IMR-90 (cell line): ENCODE measurements at regions not wholly inside any gene's neighbourhood (a gene's known extent, or its start where the extent isn't known, plus 50 kb on each side); places are given as distances from the start of the nearest gene placed in this dataset.

Experiments used
- ATAC-seq: fragments of 200-7000 bp; cut with Tn5 transposase; 2 replicates; pipeline ENCODE4 v1.9.1; 2020; ENCODE audit warnings: low read depth, mild to moderate bottlenecking, moderate library complexity
- BruUV-seq: library from RNA; stranded (reverse); fragments of 400-500 nt; replicated peaks from 2 replicates; lab custom pipeline; 2021; lab: Mats Ljungman, UMichigan
- CTCF ChIA-PET: fragments of 300-600 bp; formaldehyde crosslinking; extraction: SDS; loops from one replicate; lab custom pipeline; 2021; ENCODE audit warnings: antibody characterized with exemption; lab: Yijun Ruan, JAX
- POLR2A ChIA-PET: fragments of 300-600 bp; sonication (Branson Sonifier 250); formaldehyde crosslinking; loops from one replicate; lab custom pipeline; 2022; ENCODE audit warnings: antibody characterized with exemption; ENCODE audit not compliant: unreplicated experiment; lab: Charles Lee
- DNase-seq: peaks from one replicate; pipeline ENCODE4 v3.0.0; 2013
- H2AFZ ChIP-seq: replicated peaks from 2 replicates; pipeline ENCODE3; 2013; ENCODE audit warnings: low read length, mild to moderate bottlenecking; ENCODE audit not compliant: poor library complexity
- H2AK5ac ChIP-seq: 2 replicates; pipeline ENCODE4 v1.6.1; 2013; ENCODE audit warnings: low read depth, low read length, inconsistent platforms
- H2AK9ac ChIP-seq: replicated peaks from 2 replicates; pipeline ENCODE3; 2013; ENCODE audit warnings: mild to moderate bottlenecking, low read depth, low read length, moderate library complexity; ENCODE audit not compliant: poor library complexity
- H2BK120ac ChIP-seq: 2 replicates; pipeline ENCODE4 v1.6.1; 2013; ENCODE audit warnings: low read depth, low read length, inconsistent platforms
- H2BK15ac ChIP-seq: 3 replicates; pipeline ENCODE4 v1.6.1; 2013; ENCODE audit warnings: low read depth, low read length, inconsistent platforms
- H2BK20ac ChIP-seq: 2 replicates; pipeline ENCODE4 v1.6.1; 2013; ENCODE audit warnings: low read depth, mild to moderate bottlenecking, inconsistent platforms, low read length, moderate library complexity
- H2BK5ac ChIP-seq: 2 replicates; pipeline ENCODE4 v1.6.1; 2013; ENCODE audit warnings: mild to moderate bottlenecking, low read depth, low read length, inconsistent platforms; ENCODE audit not compliant: poor library complexity, severe bottlenecking
- H3K14ac ChIP-seq: replicated peaks from 2 replicates; pipeline ENCODE4 v1.6.1; 2013; ENCODE audit warnings: low read depth, low read length, inconsistent platforms
- H3K18ac ChIP-seq: 2 replicates; pipeline ENCODE4 v1.6.1; 2013; ENCODE audit warnings: low read depth, low read length, control low read depth
- H3K23ac ChIP-seq: 2 replicates; pipeline ENCODE4 v1.6.1; 2013; ENCODE audit warnings: low read depth, low read length, inconsistent platforms
- H3K27ac ChIP-seq: 2 replicates; pipeline ENCODE4 v1.5.1; 2013; ENCODE audit warnings: mild to moderate bottlenecking, control low read depth, low read length; ENCODE audit not compliant: insufficient read depth
- H3K27me3 ChIP-seq: 2 replicates; pipeline ENCODE4 v1.6.1; 2013; ENCODE audit warnings: low read length; ENCODE audit not compliant: control insufficient read depth, insufficient read depth
- H3K36me3 ChIP-seq: 2 replicates; pipeline ENCODE4 v1.6.1; 2013; ENCODE audit warnings: low read length, mixed read lengths; ENCODE audit not compliant: control insufficient read depth, insufficient read depth
- H3K4ac ChIP-seq: 2 replicates; pipeline ENCODE4 v1.6.1; 2013; ENCODE audit warnings: low read depth, low read length, inconsistent platforms
- H3K4me1 ChIP-seq: 2 replicates; pipeline ENCODE4 v1.6.1; 2013; ENCODE audit warnings: low read length, mixed read lengths; ENCODE audit not compliant: control insufficient read depth, insufficient read depth
- H3K4me2 ChIP-seq: 2 replicates; pipeline ENCODE4 v1.6.1; 2013; ENCODE audit warnings: low read depth, mild to moderate bottlenecking, control low read depth, low read length, moderate library complexity
- H3K4me3 ChIP-seq: 2 replicates; pipeline ENCODE4 v1.5.1; 2013; ENCODE audit warnings: low read depth, mild to moderate bottlenecking, control low read depth, low read length, moderate library complexity; ENCODE audit not compliant: insufficient read depth
- H3K56ac ChIP-seq: 2 replicates; pipeline ENCODE4 v1.6.1; 2013; ENCODE audit warnings: low read length, inconsistent platforms; ENCODE audit not compliant: insufficient read depth; ENCODE audit errors: extremely low read depth
- H3K79me1 ChIP-seq, 2 experiments: 2 replicates each; pipeline ENCODE4 v1.6.1; 2013; ENCODE audit warnings: low read length in 2 of 2, inconsistent platforms in 1 of 2, low read depth in 1 of 2
- H3K9ac ChIP-seq: 2 replicates; pipeline ENCODE4 v1.6.1; 2013; ENCODE audit warnings: low read depth, low read length, control low read depth
- H3K9me1 ChIP-seq: 2 replicates; pipeline ENCODE4 v1.6.1; 2013; ENCODE audit warnings: low read length, inconsistent platforms; ENCODE audit not compliant: insufficient read depth
- H3K9me3 ChIP-seq: 2 replicates; pipeline ENCODE4 v1.6.1; 2013; ENCODE audit warnings: low read length; ENCODE audit not compliant: control insufficient read depth, insufficient read depth
- H4K20me1 ChIP-seq: 2 replicates; pipeline ENCODE4 v1.6.1; 2013; ENCODE audit warnings: low read length, inconsistent platforms; ENCODE audit not compliant: insufficient read depth
- H4K5ac ChIP-seq: 2 replicates; pipeline ENCODE4 v1.6.1; 2013; ENCODE audit warnings: mild to moderate bottlenecking, low read depth, low read length, control low read depth
- H4K8ac ChIP-seq, 2 experiments: 2 replicates each; pipeline ENCODE4 v1.6.1; 2013; ENCODE audit warnings: low read depth in 2 of 2, low read length in 2 of 2, control low read depth in 1 of 2, inconsistent platforms in 1 of 2
- H4K91ac ChIP-seq: 2 replicates; pipeline ENCODE4 v1.6.1; 2013; ENCODE audit warnings: low read depth, low read length, inconsistent platforms; ENCODE audit not compliant: insufficient read depth
- BHLHE40 ChIP-seq: fragments of 150-350 bp; IDR thresholded peaks from 2 replicates; pipeline ENCODE4 v1.6.1; 2016; ENCODE audit warnings: mild to moderate bottlenecking, low read depth, low read length
- CEBPB ChIP-seq: IDR thresholded peaks from 2 replicates; pipeline ENCODE4 v1.6.1; 2012; ENCODE audit warnings: low read depth, low read length, improper control_type of control experiment
- FOS ChIP-seq: fragments of 150-350 bp; IDR thresholded peaks from 2 replicates; pipeline ENCODE4 v1.6.1; 2016; ENCODE audit warnings: low read depth, low read length
- MAFK ChIP-seq: IDR thresholded peaks from 2 replicates; pipeline ENCODE4 v1.6.1; 2012; ENCODE audit warnings: low read depth, low read length, improper control_type of control experiment
- MXI1 ChIP-seq: IDR thresholded peaks from 2 replicates; pipeline ENCODE4 v1.6.1; 2012; ENCODE audit warnings: low read depth, mild to moderate bottlenecking, low read length, moderate library complexity, borderline replicate concordance
- NFE2L2 ChIP-seq: fragments of 150-350 bp; IDR thresholded peaks from 2 replicates; pipeline ENCODE4 v1.6.1; 2016; ENCODE audit warnings: low read depth, mild to moderate bottlenecking, low read length
- POLR2A ChIP-seq: IDR thresholded peaks from 2 replicates; pipeline ENCODE4 v1.6.1; 2012; ENCODE audit warnings: mild to moderate bottlenecking, low read depth, low read length
- RFX5 ChIP-seq: IDR thresholded peaks from 2 replicates; pipeline ENCODE4 v1.8.0; 2012; ENCODE audit warnings: low read depth, mild to moderate bottlenecking, low read length, moderate library complexity
- SMC3 ChIP-seq: fragments of 150-350 bp; IDR thresholded peaks from 2 replicates; pipeline ENCODE4 v1.6.1; 2016; ENCODE audit warnings: low read depth, mild to moderate bottlenecking, antibody characterized with exemption, low read length, moderate library complexity
- WGBS, 2 experiments: methylation state at CpG; one replicate each; pipeline versions ENCODE4 v1.1.5 to v1.1.7; 2013; ENCODE audit warnings: missing lambda C conversion rate in 2 of 2; ENCODE audit not compliant: insufficient read length in 1 of 2; ENCODE audit errors: extremely low coverage in 2 of 2; 5-methylcytosine and 5-hydroxymethylcytosine counted together
- dilution Hi-C: fragments of 300-500 bp; cut with HindIII; formaldehyde crosslinking; loops from one replicate; pipeline ENCODE4 v1.14.3; 2018; ENCODE audit warnings: low sequenced_read_pairs; ENCODE audit not compliant: unreplicated experiment
- in situ Hi-C: fragments of 300-500 bp; cut with MboI; formaldehyde crosslinking; loops from 3 replicates; pipeline ENCODE4 v1.14.3; 2019; ENCODE audit warnings: low sequenced_read_pairs, inconsistent platforms, mixed read lengths
- intact Hi-C: fragments of 100-400 bp; cut with micrococcal nuclease; formaldehyde crosslinking; loops from 2 replicates; pipeline ENCODE4 v1.10.0; 2022
- TF ChIP-seq, protein P1 (sequence below): fragments of 150-350 bp; IDR thresholded peaks from 2 replicates; pipeline ENCODE4 v1.6.1; 2016; ENCODE audit warnings: low read depth, mild to moderate bottlenecking, low read length, moderate library complexity, borderline replicate concordance

DNA sequence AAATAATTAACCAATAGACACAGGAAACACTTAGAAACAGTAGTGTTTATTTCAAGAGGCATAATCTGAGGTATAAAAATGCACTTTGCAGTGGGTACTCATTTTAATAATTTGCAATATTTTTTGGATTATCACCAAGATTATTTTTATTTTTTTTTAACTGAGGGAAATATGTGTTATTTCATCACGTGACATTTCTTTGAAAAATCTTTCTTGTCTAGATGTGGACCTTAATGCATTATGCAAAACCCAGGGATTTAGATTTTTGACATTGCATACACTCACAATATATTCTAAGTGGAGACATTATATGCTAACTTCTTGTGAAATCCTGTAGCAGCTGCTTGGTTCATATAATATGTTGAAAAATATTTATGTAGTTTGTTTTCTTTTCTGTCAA lies 260.4 kb upstream of the MEIS2 start:
- H3K4ac ChIP-seq, result no peak overlapping the region
- dilution Hi-C loops (no loop called here), intact Hi-C loops (no loop called here), in situ Hi-C loops (no loop called here)
- no peak overlapping the region for H2BK15ac ChIP-seq
- no peak overlapping the region for H4K91ac ChIP-seq
- DNase-seq, result no peak
- no peaks in the 10 kb centered on the region for H3K9me3 ChIP-seq
- ChIA-PET CTCF (no interaction called here), POLR2A (interaction anchor here (0.6 kb wide), 1 partner anchor 355 kb away, joined by 3 read pairs; no protein-coding TSS in a partner anchor)
- no peaks in the 10 kb centered on the region for H4K20me1 ChIP-seq
- H2BK5ac ChIP-seq, result no peak overlapping the region
- H3K4me3 ChIP-seq, result no peak overlapping the region
- H4K5ac ChIP-seq, result no peak overlapping the region
- H3K36me3 ChIP-seq, result no peaks in the 10 kb centered on the region
- no peak overlapping the region for H2AK5ac ChIP-seq
- H2AFZ ChIP-seq, result no peak overlapping the region
- H2BK120ac ChIP-seq, result no peak overlapping the region
- H2BK20ac ChIP-seq, result no peak overlapping the region
- no peak for ATAC-seq
- no peak overlapping the region for H3K23ac ChIP-seq
- H3K9ac ChIP-seq, result no peak overlapping the region
- H2AK9ac ChIP-seq, result no peak overlapping the region
- no peak for TF ChIP-seq MXI1
- no peak for TF ChIP-seq FOS
- TF ChIP-seq POLR2A, result no peak
- TF ChIP-seq SMC3, result no peak
- TF ChIP-seq, protein P1, sequence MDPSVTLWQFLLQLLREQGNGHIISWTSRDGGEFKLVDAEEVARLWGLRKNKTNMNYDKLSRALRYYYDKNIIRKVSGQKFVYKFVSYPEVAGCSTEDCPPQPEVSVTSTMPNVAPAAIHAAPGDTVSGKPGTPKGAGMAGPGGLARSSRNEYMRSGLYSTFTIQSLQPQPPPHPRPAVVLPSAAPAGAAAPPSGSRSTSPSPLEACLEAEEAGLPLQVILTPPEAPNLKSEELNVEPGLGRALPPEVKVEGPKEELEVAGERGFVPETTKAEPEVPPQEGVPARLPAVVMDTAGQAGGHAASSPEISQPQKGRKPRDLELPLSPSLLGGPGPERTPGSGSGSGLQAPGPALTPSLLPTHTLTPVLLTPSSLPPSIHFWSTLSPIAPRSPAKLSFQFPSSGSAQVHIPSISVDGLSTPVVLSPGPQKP, result no peak
- no peak for TF ChIP-seq CEBPB
- no peak for TF ChIP-seq MAFK
- TF ChIP-seq RFX5, result no peak
- no peak for TF ChIP-seq BHLHE40
- TF ChIP-seq NFE2L2, result no peak
- WGBS, 2 experiments, result no CpG with 5 or more reads among the region's 1 CpG
- no peaks in the 10 kb centered on the region for H3K79me1 ChIP-seq
- H4K8ac ChIP-seq, result no peak overlapping the region
- no peak overlapping the region for H3K27ac ChIP-seq
- H3K56ac ChIP-seq, result no peak overlapping the region
- no TSS peak for BruUV-seq
- no peaks in the 10 kb centered on the region for H3K4me1 ChIP-seq
- no peak overlapping the region for H3K14ac ChIP-seq
- H3K4me2 ChIP-seq, result no peak overlapping the region
- H3K9me1 ChIP-seq, result no peaks in the 10 kb centered on the region
- no peak overlapping the region for H3K18ac ChIP-seq
- H3K27me3 ChIP-seq, result no peaks in the 10 kb centered on the region; the same call in 1 of the 2 replicates
